GM23248 (cell line): ENCODE measurements at regions not wholly inside any gene's neighbourhood (a gene's known extent, or its start where the extent isn't known, plus 50 kb on each side); places are given as distances from the start of the nearest gene placed in this dataset.
"Not testable (repeated sequence)": the region's sequence is repeated elsewhere in the genome, so short reads cannot be mapped to it uniquely, and the experiment has no call there.

Experiments used
- DNase-seq: peaks from one replicate; pipeline ENCODE4 v3.0.0-alpha.2; 2015
- H2AFZ ChIP-seq: fragments of 200-600 bp; sonication (generic); 2 replicates; pipeline ENCODE4 v1.6.1; 2016; ENCODE audit warnings: antibody characterized with exemption
- H3F3A ChIP-seq: fragments of 200-600 bp; sonication (generic); 2 replicates; pipeline ENCODE4 v1.6.1; 2016; ENCODE audit warnings: mild to moderate bottlenecking, antibody characterized with exemption, mixed run types; ENCODE audit not compliant: insufficient read depth
- H3K27ac ChIP-seq: fragments of 200-600 bp; sonication (generic); 2 replicates; pipeline ENCODE4 v1.5.1; 2016; ENCODE audit warnings: mild to moderate bottlenecking
- H3K27me3 ChIP-seq: fragments of 200-600 bp; sonication (generic); replicated peaks from 2 replicates; pipeline ENCODE4 v1.6.1; 2016; ENCODE audit warnings: mild to moderate bottlenecking; ENCODE audit not compliant: insufficient read depth
- H3K36me3 ChIP-seq: fragments of 200-600 bp; sonication (generic); 2 replicates; pipeline ENCODE4 v1.6.1; 2016; ENCODE audit warnings: low read depth, mild to moderate bottlenecking
- H3K4me1 ChIP-seq: fragments of 200-600 bp; sonication (generic); 2 replicates; pipeline ENCODE4 v1.6.1; 2016; ENCODE audit warnings: mild to moderate bottlenecking; ENCODE audit not compliant: insufficient read depth
- H3K4me2 ChIP-seq: fragments of 200-600 bp; sonication (generic); one replicate; pipeline ENCODE4 v1.6.1; 2016; ENCODE audit warnings: mild to moderate bottlenecking; ENCODE audit not compliant: unreplicated experiment
- H3K4me3 ChIP-seq: fragments of 200-600 bp; sonication (generic); 2 replicates; pipeline ENCODE4 v1.5.1; 2016; ENCODE audit warnings: mild to moderate bottlenecking
- H3K79me2 ChIP-seq: fragments of 200-600 bp; sonication (generic); 2 replicates; pipeline ENCODE4 v1.6.1; 2016; ENCODE audit warnings: mild to moderate bottlenecking; ENCODE audit not compliant: insufficient read depth
- H3K9ac ChIP-seq: fragments of 200-600 bp; sonication (generic); 2 replicates; pipeline ENCODE4 v1.6.1; 2016; ENCODE audit warnings: mild to moderate bottlenecking
- H3K9me2 ChIP-seq: fragments of 200-600 bp; sonication (generic); 2 replicates; pipeline ENCODE4 v1.6.1; 2016; ENCODE audit warnings: mixed run types, mild to moderate bottlenecking, moderate library complexity; ENCODE audit not compliant: insufficient read depth
- H3K9me3 ChIP-seq: fragments of 200-600 bp; sonication (generic); one replicate; pipeline ENCODE4 v1.6.1; 2017; ENCODE audit warnings: low read depth
- H4K20me1 ChIP-seq: fragments of 200-600 bp; sonication (generic); 2 replicates; pipeline ENCODE4 v1.6.0; 2016; ENCODE audit not compliant: insufficient read depth
- EZH2 ChIP-seq: fragments of 200-600 bp; sonication (generic); IDR thresholded peaks from 2 replicates; pipeline ENCODE4 v1.6.1; 2018; ENCODE audit warnings: antibody characterized with exemption, mild to moderate bottlenecking; ENCODE audit not compliant: insufficient read depth, poor library complexity, severe bottlenecking
- EZH2phosphoT487 ChIP-seq: fragments of 200-600 bp; sonication (generic); IDR thresholded peaks from 2 replicates; pipeline ENCODE4 v1.6.1; 2018; ENCODE audit warnings: antibody characterized with exemption, moderate library complexity, mild to moderate bottlenecking, low read depth; ENCODE audit not compliant: insufficient read depth
- WGBS, 2 experiments: methylation state at CpG; one replicate each; pipeline ENCODE4 v1.1.6; 2015 to 2017; ENCODE audit warnings: low lambda C conversion rate in 2 of 2, low coverage in 1 of 2; ENCODE audit errors: missing lambda C conversion rate in 2 of 2; 5-methylcytosine and 5-hydroxymethylcytosine counted together
- in situ Hi-C: fragments of 300-500 bp; cut with MboI; formaldehyde crosslinking; loops from 2 replicates; pipeline ENCODE4 v1.15.0; 2020

DNA sequence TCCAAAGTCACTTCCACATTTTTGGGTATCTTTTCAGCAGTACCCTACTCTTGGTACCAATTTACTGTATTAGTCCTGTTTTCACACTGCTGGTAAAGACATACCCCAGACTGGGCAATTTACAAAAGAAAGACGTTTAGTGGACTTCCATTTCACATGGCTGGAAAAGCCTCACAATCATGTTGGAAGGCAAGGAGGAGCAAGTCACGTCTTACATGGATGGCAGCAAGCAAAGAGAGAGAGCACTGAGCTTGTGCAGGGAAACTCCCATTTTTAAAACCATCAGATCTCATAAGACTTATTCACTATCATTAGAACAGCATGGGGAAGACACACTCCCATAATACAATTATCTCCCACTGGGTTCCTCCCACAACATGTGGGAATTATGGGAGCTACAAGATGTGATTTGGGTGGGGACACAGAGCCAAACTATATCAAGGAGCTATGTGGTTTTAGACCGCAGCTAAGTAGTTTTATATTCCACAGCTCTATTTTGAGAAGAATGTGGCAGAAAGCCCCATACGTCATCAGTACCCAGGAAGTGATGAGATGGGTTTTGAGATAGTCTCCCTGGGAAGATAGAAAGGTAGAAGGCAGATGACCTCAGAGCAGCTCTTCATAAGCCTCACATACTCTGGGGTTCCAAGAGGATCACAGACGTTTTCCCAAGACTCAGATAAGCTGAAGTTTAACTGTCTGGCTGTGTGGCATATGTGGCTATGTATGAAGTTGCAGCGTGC lies 96.3 kb downstream of the APIP start:
- Histone ChIP-seq H3K4me1 (no peaks in the 10 kb centered on the region), H3F3A (no peaks in the 10 kb centered on the region), H2AFZ (no peak overlapping the region), H3K9ac (no peak overlapping the region), H3K9me3 (no peaks in the 10 kb centered on the region), H3K4me3 (no peak overlapping the region), H3K4me2 (no peak overlapping the region), H3K27me3 (peaks cover 41% of the 10 kb centered on the region), H4K20me1 (no peaks in the 10 kb centered on the region), H3K36me3 (no peaks in the 10 kb centered on the region), H3K79me2 (no peaks in the 10 kb centered on the region), H3K27ac (no peak overlapping the region), H3K9me2 (no peaks in the 10 kb centered on the region)
- TF ChIP-seq EZH2 (no peak), EZH2phosphoT487 (no peak)
- 45 to 50% methylated on average over 6 of the region's 6 CpGs for WGBS, 2 experiments
- DNase-seq: no peak
- in situ Hi-C loops: no loop called here

DNA sequence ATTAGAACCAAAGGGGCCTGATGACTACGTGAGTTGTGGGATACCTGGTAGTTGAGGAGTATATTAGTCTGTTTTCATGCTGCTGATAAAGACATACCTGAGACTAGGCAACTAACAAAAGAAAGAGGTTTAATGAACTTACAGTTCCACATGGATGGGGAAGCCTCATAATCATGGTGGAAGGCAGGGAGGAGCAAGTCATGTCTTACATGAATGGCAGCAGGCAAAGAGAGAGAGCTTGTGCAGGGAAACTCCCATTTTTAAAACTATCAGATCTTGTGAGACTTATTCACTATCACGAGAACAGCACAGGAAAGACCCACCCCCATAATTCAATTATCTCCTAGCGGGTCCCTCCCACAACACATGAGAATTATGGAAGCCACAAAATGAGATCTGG lies 98.4 kb downstream of the APIP start:
- H3K79me2 ChIP-seq, H3K27ac ChIP-seq, H3K9me2 ChIP-seq, H2AFZ ChIP-seq, H3K9me3 ChIP-seq, H3K36me3 ChIP-seq, H3F3A ChIP-seq, H3K4me3 ChIP-seq, H3K4me1 ChIP-seq, H4K20me1 ChIP-seq, DNase-seq, H3K9ac ChIP-seq, H3K4me2 ChIP-seq, in situ Hi-C loops: not testable (repeated sequence)
- 36 to 41% methylated on average over 3 of the region's 3 CpGs for WGBS, 2 experiments
- peaks cover 33% of the 10 kb centered on the region for H3K27me3 ChIP-seq

DNA sequence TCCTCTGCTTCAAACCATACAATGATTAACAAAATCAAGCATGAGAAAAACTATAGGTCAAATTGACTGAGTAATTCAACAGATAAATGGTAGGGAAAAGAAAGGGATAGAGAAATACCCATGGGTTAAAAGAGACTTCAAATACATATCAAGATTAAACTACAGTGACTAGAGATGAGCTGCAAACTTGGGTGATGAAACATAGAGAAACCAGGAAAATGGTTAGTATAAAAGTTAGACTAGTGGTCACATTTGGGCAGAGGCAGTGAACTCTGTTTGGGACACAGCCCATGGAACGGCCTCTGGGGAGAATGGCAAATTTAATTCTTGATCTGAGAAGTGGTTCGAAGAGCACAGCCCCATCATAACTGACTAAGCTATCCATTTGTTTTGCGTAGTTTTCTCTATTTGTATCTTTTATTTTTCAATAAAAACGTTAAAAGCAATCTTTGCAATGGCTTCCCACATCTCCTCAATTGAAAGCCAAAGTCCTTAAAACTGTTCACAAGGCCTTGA lies 99.4 kb downstream of the APIP start:
- Histone ChIP-seq H3K9me3 (no peaks in the 10 kb centered on the region), H3K9me2 (no peaks in the 10 kb centered on the region), H3K36me3 (no peaks in the 10 kb centered on the region), H3K9ac (no peak overlapping the region), H3F3A (no peaks in the 10 kb centered on the region), H3K4me1 (no peaks in the 10 kb centered on the region), H3K4me2 (no peak overlapping the region), H3K27ac (no peak overlapping the region), H2AFZ (no peak overlapping the region), H4K20me1 (no peaks in the 10 kb centered on the region), H3K79me2 (no peaks in the 10 kb centered on the region), H3K4me3 (no peak overlapping the region), H3K27me3 (peaks cover 27% of the 10 kb centered on the region)
- DNase-seq: no peak
- in situ Hi-C loops: no loop called here
- WGBS, 2 experiments: 58 to 59% methylated on average over 4 of the region's 4 CpGs
- no peak for TF ChIP-seq EZH2phosphoT487
- TF ChIP-seq EZH2: no peak

DNA sequence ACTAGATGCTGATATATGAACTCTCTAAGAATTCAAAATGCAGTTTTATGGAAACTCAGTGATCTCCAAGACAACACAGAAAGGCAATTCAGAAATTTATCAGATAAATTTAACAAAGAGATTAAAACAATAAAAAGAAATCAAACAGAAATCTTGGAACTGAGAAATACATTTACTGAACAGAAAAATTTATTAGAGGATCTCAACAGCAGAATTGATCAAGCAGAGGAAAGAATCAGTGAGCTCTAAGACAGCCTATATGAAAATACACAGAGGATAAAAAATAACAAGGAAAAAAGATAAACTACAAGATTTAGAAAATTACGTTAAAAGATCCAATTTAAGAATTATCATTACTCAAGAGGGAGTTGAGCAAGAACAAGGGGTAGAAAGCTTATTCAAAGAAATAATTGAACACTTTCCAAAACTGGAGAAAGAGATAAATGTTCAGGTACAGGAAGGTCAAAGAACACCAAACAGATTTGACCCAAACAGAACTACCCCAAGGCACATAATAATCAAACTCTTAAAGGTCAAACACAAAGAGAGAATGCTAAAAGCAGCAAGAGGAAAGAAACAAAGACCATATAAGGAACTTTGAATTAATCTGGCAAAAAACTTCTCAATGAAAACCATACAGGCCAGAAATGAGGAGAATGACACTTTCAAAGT lies 103.1 kb downstream of the APIP start:
- TF ChIP-seq EZH2 (no peak), EZH2phosphoT487 (no peak)
- Histone ChIP-seq H4K20me1 (no peaks in the 10 kb centered on the region), H3K27me3 (peaks cover 44% of the 10 kb centered on the region)

More for the DNA sequence above, 103.1 kb downstream of the APIP start:
- Histone ChIP-seq H3K4me2 (no peak overlapping the region), H3K9me3 (no peaks in the 10 kb centered on the region), H3K4me3 (no peak overlapping the region), H3F3A (no peaks in the 10 kb centered on the region), H3K9me2 (no peaks in the 10 kb centered on the region), H3K9ac (no peak overlapping the region), H3K27ac (no peak overlapping the region), H3K4me1 (no peaks in the 10 kb centered on the region), H2AFZ (no peak overlapping the region), H3K36me3 (no peaks in the 10 kb centered on the region), H3K79me2 (no peaks in the 10 kb centered on the region)
- DNase-seq: no peak
- in situ Hi-C loops: no loop called here
- WGBS, 2 experiments: 42 to 59% methylated on average over 1 of the region's 1 CpG
